Mesenteric fat pad (tissue), 1 donor: ENCODE measurements at regions not wholly inside any gene's neighbourhood (a gene's known extent, or its start where the extent isn't known, plus 50 kb on each side); places are given as distances from the start of the nearest gene placed in this dataset.
"Not testable (repeated sequence)": the region's sequence is repeated elsewhere in the genome, so short reads cannot be mapped to it uniquely, and the experiment has no call there.

Experiments
- DNase-seq: peaks from one replicate; pipeline ENCODE4 v3.0.0-alpha.2; 2020; ENCODE audit warnings: low spot score
- donor health status: DM: yes; HTN: yes; CAD: no.

DNA sequence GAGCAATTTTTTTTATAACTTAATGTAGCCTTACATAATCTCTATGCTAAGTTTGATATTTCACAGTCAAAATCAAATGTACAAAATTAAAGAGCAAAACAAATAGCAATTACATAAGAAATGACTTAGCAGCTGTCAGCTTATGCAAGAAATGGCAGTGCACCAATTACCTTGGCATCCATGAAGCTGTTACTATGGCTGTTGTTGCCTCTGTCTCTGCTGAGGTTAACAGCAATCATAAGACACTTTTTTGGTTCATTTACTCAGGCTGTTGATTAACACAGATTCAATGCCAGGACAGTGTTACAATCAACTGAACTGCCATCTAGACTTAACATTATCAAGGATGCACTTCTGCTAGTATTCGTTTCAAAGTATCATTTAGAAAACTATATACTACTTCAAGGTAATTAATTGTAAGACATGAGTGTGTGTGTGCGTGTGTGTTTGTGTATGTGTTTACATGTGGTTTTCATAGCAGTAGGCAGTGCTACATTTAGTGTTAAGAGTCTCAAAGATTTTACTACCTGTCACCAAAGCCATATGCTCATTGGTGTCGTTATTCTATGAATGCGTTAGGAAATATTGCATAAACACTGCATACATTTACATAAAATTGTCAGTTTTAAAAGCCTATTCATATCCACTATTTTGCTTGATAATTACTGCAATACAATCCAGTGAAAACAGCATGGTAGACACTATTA is 1084.2 kb upstream of the COX7C start:
- no peak for DNase-seq

DNA sequence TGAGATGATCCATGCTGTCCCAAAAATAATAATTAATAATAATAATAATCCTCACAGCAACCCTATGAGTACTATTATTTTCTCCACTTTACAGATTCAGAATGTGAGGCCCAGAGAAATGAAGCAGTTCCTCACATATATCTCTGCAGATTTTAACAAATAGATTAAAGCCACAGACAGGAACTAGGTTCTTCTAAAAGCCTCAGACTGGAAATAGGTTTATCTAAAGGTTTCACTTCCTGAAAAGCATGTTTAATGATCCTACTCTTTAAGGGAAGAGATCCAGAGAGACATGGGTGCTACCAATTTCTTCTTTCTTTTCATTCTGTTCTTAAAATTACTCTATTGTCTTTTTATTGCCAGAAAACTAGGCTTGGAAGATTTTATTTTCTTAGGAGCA is 1079.4 kb upstream of the COX7C start:
- DNase-seq, result no peak

DNA sequence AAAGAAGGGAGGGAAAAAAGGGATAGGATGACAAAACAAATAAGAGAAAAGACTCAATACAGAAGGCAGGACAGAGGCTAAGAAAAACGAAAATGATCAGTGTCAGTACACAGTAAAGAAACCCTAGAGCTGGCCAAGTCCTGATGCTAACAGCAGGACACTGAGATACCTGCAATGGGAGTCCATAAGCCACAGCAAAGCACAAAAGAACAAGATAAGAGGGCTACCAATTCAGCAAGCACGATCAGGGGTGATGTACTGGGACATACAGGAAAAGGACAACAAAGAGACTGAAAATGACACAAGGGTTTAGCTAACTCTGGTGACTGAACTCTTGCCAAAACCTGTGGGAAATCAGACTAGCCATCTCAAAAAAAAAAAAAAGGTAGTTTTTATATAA is 1072.6 kb upstream of the COX7C start:
- no peak for DNase-seq

DNA sequence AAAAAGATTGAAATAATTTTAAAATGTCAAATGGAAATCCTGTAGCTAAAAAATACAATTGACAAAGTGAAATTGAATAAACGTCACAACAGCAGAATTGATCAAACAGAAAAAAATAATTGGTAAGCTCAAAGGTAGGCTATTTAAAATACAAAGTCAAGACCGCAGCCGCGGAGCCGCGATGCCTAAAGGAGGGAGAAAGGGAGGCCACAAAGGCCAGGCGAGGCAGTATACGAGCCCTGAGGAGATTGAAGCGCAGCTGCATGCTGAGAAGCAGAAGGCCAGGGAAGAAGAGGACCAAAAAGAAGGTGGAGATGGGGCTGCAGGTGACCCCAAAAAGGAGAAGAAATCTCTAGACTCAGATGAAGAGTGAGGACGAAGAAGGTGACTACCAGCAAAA is 1068.5 kb upstream of the COX7C start:
- DNase-seq, result no peak

DNA sequence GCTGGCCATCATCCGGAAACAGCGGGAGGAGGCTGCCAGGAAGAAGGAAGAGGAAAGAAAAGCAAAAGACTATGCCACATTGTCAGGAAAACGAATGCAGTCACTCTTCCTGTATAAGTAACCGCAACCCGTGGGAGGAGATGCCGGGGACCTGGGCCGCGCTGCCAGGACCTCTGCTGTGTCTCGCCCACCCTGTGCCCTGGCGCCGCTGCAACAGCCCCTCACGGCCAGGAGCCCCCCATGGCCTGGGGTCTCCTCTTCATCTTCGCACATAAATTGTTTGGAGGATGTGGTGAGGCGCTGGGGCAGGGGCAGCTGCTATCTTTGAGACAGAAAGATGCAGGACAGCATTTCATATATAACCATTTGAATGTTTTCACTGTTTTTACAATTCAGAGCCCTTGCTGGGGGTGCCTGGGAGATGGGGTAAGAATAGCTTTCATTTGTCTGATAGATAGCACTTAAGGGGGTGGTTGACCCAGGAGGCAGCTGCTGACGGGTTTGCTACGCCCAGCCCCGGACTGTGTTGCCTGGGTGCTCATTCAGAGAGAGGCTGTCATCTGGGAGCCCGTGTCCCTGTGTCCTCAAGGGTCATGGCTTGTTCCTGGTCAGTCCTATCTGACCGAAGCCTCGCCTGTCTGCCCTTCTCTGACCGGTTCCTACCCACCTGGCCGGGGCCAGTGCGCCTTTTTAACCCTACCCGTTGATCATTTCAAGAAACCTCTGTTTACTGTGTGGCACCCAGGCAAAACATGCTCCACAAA is 1067.7 kb upstream of the COX7C start:
- DNase-seq, result no peak

DNA sequence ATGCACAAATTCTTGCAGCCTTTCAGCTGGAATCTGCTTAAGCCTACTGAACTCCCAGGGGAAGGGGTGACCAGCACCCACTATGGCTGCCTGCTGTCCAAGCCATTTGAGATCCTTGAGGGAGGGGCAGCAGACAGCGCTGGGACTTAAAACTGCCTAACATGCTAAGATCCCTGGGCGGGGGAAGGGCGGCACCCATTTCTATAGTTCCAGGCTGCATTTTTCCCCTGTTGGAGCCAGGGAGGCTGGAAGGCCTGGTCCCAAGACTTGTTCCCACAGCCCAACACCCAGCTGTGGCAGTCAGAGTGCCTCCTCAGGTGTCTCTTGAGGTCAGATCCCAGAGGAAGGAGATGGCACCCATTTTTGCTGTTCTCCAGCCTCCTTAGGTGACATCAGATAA is 1061.3 kb upstream of the COX7C start:
- DNase-seq, result no peak

DNA sequence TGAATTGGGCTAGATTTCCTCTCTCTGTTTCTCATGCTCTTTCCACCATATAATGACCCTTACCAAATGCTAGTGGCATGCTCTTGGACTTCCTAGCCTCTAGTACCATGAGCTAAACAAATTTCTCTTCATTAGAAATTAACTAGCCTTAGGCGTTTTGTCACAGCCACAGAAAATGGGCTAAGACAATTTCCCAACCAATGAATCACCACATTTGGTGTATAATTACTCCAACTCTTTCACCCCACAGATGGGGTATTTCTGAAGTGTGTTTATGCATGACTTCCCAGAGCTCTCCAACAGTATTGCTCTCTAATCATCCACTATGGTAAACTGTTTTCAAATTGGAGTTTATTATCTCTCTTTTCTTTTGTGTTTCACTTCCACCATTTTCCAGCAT is 1041.1 kb upstream of the COX7C start:
- no peak for DNase-seq

DNA sequence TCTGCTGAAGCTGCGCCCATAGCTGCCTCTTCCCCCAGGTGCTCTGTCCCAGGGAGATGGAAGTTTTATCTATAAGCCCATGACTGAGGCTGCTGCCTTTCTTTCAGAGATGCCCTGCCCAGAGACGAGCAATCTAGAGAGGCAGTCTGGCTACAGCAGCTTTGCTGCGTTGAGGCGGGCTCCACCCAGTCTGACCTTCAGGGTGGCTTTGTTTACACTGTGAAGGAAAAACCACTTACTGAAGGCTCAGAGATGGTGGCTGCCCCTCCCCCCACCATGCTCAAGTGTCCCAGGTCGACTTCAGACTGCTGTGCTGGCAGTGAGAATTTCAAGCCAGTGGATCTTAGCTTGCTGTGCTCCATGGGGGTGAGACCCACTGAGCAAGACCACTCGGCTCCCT is 1029.9 kb upstream of the COX7C start:
- DNase-seq, result not testable (repeated sequence)

DNA sequence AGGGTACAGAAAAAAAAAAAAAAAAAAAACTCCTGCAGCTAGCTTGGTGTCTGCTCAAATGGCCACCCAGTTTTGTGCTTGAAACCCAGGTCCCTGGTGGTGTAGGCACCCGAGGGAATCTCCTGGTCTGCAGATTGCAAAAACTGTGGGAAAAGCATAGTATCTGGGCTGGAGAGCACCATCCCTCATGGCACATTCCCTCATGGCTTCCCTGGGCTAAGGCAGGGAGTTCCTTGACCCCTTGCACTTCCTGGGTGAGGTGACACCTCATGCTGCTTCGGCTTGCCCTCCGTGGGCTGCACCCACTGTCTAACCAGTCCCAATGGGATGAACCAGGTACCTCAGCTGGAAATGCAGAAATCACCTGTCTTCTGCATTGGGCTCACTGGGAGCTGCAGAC is 1029.5 kb upstream of the COX7C start:
- DNase-seq, result not testable (repeated sequence)

DNA sequence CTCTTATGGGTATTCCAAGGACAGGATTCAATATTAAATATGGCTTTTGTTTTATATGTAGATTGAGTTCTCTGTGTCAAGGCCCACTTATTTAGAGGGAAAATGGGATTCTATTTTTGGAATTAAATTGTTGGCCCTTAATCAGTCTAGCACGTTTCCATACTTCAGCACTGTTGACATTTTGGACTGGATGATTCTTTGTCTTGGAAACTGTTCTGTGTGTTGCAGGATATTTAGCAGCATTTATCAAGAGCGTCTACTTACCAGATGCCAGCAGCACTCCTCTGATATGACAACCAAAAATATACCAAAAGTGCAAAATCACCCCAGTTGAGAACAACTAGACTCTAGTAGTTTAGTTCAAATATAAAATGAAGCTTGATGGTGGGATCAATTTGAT is 1027.0 kb upstream of the COX7C start:
- DNase-seq, result no peak

DNA sequence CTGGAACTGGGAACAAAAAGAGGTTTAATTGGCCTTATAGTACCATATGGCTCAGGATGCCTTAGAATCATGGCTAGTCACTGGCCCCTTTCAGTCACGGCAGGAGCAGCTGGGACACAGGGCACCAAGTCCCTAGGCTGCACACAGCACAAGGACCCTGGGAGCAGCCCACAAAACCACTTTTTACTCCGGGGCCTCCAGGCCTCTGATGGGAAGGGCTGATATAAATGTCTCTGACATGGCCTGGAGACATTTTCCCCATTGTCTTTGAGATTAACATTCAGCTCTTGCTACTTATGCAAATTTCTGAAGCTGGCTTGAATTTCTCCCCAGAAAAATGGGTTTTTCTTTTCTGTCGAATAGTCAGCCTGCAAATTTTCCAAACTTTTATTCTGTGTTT is 1026.4 kb upstream of the COX7C start:
- DNase-seq, result no peak

DNA sequence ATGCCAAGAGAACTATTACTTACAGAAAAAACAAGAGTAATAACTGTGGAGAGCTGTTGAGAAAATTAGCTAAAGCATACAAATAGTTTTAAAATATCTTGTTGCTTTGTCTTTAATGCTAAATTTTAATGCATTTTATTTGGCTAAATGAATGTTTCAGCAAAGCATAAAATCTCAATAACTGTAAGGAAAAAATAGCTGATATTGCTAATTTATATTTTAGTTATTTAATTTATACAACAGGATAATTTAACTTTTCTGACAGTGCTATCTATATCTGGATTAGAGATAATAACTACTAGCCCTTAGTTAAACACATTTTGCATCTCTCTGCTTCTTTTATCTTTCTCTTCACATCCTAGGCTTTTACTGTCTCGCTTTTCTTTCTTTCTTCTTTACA is 1014.9 kb upstream of the COX7C start:
- DNase-seq, result no peak

DNA sequence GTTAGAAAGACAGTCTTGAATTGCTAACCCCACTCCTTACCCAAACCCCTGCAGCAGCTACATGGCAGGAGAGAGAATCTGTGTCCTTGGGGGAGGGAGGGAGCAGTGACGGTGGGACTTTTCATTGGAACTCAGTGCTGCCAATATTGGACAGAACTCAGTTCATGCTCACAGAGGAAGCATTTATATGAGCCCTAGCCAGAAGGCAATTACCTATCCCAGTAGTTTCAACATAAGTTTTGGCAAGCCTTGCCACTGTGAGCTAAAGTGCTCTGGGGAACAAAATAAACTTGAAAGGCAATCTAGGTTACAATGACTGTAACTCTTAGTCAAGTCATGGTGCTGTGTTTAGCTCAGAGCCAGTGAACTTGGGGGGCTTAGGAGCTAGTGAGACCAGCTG is 1013.4 kb upstream of the COX7C start:
- no peak for DNase-seq

DNA sequence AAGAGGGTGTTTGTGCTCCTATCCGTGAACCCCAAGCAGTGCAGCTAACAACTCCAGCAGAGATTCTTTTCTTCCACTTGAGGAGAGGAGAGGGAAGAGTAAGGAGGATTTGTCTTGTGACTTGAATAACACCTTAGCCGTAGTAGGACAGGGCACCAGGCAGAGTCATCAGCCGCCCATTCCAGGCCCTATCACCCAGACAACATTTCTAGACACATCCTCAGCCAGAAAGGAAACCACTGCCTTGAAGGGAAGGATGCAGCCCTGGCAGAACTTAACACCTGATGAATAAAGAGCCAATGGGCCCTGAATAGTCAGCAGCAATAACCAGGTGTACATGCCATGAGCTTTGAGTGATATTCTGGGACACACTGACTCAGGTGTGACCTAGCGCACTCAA is 1013.0 kb upstream of the COX7C start:
- DNase-seq, result no peak

DNA sequence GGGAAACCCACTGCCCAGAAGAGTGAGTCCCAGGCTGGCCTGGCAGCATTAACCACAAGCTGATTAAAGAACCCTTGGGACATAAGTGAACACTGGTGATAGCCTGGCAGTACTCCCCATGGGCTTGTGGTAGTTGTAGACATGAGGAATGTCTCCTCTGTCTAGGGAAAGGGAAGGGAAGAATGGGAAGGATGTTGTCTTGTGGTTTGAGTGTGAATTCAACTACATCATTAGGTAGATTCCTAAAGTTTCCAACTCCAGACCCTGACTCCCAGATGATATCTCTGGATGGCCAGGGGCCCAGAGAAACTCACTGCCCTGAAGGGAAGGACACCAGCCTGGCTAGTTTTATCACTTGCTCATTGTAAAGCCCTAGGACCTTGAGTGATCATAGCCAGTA is 1012.4 kb upstream of the COX7C start:
- DNase-seq, result no peak

DNA sequence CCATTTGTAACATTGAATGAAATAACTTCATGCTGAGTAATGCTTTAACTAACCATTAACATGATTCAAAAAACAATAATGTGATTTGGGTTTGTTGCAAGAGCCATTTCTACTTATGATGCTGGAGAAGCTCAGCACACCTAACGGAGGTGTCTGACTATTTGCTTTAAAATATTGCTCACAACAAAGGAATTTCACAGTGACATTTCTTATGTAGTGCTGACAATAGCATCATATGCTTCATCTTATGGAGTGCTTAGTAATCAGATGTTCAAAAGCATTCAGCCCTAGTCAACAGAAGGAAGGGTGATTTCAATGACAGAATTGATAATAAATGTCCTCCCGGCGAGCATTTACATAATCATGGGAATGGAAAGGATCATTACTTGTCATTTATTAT is 1003.3 kb upstream of the COX7C start:
- DNase-seq, result no peak

DNA sequence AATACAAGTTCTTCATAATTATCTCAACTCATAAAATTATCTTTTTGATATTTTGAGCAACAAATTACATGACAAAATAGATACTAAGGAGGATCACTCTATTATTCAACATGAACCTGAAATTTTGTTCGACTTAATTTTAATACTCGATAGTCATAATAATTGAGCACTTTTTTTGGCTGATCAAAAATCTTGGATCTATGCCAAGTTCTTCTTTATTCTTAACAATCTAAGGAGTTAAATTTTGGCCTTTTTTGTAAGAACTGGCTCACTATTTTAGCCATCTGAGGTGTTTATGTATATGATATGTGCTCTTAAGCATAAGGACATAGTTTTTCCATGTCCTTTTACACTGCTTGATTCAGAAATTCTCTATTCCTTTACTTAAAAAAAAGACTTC is 996.1 kb upstream of the COX7C start:
- DNase-seq, result no peak

DNA sequence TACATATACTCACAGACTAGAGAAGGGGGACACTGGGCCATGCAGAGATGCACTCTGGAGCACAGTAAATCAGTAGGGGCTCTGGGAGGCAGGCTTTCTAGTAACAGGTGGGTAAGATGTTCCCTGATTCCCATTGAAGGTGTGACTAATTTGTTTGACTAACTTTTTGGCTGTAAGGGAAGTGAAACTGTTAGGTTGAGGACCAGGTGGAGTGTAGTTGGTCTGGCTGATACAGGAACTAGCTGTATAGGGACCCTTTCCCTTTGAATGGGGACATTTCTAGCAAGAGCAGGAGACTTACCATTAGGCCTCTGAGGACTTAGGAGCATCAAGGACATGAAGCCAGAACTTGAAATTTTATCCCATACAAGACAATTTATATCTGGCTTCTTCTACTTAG is 989.6 kb upstream of the COX7C start:
- no peak for DNase-seq

DNA sequence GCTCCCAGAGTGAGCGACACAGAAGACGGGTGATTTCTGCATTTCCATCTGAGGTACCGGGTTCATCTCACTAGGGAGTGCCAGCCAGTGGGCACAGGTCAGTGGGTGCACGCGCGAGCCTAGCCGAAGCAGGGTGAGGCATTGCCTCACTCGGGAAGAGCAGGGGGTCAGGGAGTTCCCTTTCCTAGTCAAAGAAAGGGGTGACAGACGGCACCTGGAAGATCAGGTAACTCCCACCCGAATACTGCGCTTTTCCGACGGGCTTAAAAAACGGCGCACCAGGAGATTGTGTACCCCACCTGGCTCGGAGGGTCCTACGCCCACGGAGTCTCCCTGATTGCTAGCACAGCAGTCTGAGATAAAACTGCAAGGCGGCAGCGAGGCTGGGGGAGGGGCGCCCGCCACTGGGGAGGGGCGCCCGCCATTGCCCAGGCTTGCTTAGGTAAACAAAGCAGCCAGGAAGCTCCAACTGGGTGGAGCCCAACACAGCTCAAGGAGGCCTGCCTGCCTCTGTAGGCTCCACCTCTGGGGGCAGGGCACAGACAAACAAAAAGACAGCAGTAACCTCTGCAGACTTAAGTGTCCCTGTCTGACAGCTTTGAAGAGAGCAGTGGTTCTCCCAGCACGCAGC is 979.1 kb upstream of the COX7C start:
- not testable (repeated sequence) for DNase-seq

DNA sequence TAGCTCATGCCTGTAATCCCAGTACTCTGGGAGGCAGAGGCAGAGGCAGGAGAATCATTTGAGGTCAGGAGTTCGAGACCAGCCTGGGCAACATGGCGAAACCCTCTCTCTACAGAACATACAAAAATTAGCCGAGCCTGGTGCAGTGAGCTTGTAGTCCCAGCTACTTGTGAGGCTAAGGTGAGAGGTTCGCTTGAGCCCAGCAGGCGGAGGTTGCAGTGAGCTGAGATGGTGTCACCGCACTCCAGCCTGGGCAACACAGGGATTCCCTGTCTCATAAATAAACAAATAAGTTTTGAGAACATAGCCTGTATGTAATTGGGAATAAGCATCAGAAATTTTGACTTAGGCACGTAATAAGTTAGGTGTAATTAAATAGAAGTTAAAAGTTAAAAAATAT is 971.7 kb upstream of the COX7C start:
- DNase-seq, result no peak

DNA sequence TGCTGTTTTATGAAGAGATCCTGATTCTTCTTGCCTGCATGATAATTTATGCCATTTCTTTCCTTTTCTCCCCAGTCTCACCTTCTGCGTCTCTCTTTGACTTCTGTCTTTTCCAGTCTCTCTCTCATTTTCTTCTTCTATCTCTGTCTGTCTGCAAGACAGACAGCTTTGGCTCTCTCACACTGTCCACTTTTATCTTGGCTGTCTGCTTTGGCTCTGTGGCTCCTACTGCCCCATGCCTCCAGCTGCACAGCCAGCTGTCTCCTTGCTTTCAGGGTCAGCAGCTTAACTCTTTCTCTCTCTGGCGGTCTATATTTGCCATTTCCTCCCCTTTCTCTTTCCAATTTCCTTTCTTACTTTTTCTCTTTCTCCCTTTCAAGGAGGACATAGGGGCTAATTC is 971.1 kb upstream of the COX7C start:
- DNase-seq, result no peak

DNA sequence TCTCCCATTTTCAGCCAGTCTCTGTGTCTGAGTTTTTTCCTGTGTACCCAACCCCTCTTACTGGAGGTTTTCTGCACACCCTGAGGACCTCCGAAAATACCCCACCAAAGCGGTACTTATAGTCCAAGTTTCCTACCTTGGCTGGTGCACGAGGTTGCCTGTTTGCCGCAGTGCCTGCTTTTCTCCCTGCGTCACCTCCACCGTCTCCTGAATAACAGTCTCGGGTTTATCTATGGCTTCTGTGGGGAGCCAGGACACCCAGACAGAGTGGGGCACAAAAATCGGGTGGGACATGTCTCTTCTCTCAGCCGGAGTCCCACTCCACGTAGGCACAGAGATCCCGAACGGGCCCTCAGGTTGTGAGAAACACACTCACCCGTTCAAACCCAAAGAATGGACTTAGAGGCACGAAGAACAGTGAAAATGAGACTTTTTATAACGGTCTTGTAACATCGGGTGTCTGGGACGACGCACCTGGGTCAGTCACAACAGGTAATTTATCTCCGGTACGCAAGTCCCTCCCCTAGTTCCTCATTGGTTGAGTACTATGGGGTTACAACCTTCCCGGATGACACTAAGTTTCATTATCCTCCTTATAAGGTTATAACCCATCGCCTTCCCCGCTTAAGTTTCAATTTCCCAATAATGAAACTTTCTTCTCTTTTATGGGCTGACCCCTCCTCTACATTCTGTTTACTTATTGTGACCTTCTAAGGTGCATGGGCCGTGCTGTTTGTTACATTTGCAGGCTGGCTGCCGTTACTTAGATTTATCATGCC is 970.2 kb upstream of the COX7C start:
- no peak for DNase-seq
